ENCODE measurements at regions not wholly inside any gene's neighbourhood (a gene's known extent, or its start where the extent isn't known, plus 50 kb on each side); places are given as distances from the start of the nearest gene placed in this dataset.

- ChIA-PET CTCF (no interaction called here), POLR2A (no interaction called here)
- no peak for DNase-seq (ENCODE audit: low read depth, low spot score)
Observed at GRCh38 chr12:88707800-88708199, 127.5 kb upstream of the KITLG start.

GRCh38 chr12:88706286-88706685, 126.0 kb upstream of the KITLG start:
- POLR2A ChIA-PET, result no interaction called here
- CTCF ChIA-PET, result no interaction called here
- H3K4me3 ChIP-seq (ENCODE audit: low read depth, low read length), result no peak overlapping the region
- DNase-seq (ENCODE audit: low read depth, low spot score), result no peak
- TF ChIP-seq CTCF (IDR thresholded peaks at IDR 0.05; ENCODE audit: insufficient read depth, low read length, missing control alignments), result no peak

More at GRCh38 chr12:88707800-88708199, 127.5 kb upstream of the KITLG start:
- H3K4me3 ChIP-seq (ENCODE audit: low read depth, low read length), result no peak overlapping the region
- TF ChIP-seq CTCF (IDR thresholded peaks at IDR 0.05; ENCODE audit: insufficient read depth, low read length, missing control alignments), result no peak

GRCh38 chr12:88703790-88704189, 123.5 kb upstream of the KITLG start:
- no peak for DNase-seq (ENCODE audit: low read depth, low spot score)
- ChIA-PET POLR2A (no interaction called here), CTCF (no interaction called here)
- TF ChIP-seq CTCF (IDR thresholded peaks at IDR 0.05; ENCODE audit: insufficient read depth, low read length, missing control alignments), result no peak
- H3K4me3 ChIP-seq (ENCODE audit: low read depth, low read length), result no peak overlapping the region

- TF ChIP-seq CTCF (IDR thresholded peaks at IDR 0.05; ENCODE audit: insufficient read depth, low read length, missing control alignments), result no peak
- no peak overlapping the region for H3K4me3 ChIP-seq (ENCODE audit: low read depth, low read length)
- DNase-seq (ENCODE audit: low read depth, low spot score), result no peak
- POLR2A ChIA-PET, result no interaction called here
- CTCF ChIA-PET, result no interaction called here
Observed at GRCh38 chr12:88698471-88698870, 118.2 kb upstream of the KITLG start.

GRCh38 chr12:88693837-88694445, 113.7 kb upstream of the KITLG start:
- POLR2A ChIA-PET, result no interaction called here

GRCh38 chr12:88691811-88692210, 111.5 kb upstream of the KITLG start:
- H3K4me3 ChIP-seq (ENCODE audit: low read depth, low read length), result no peak overlapping the region
- POLR2A ChIA-PET, result no interaction called here
- no peak for DNase-seq (ENCODE audit: low read depth, low spot score)
- CTCF ChIA-PET, result no interaction called here
- no peak for TF ChIP-seq CTCF (IDR thresholded peaks at IDR 0.05; ENCODE audit: insufficient read depth, low read length, missing control alignments)

More at GRCh38 chr12:88693837-88694445, 113.7 kb upstream of the KITLG start:
- CTCF ChIA-PET, result no interaction called here
- no peak overlapping the region for H3K4me3 ChIP-seq (ENCODE audit: low read depth, low read length)
- no peak for TF ChIP-seq CTCF (IDR thresholded peaks at IDR 0.05; ENCODE audit: insufficient read depth, low read length, missing control alignments)
- no peak for DNase-seq (ENCODE audit: low read depth, low spot score)
